Ishikawa (cell line): ENCODE measurements at regions not wholly inside any gene's neighbourhood (a gene's known extent, or its start where the extent isn't known, plus 50 kb on each side); places are given as distances from the start of the nearest gene placed in this dataset.

Experiments
- CEBPB ChIP-seq: IDR thresholded peaks from 2 replicates; pipeline ENCODE4 v1.6.1; 2012
- CREB1 ChIP-seq: IDR thresholded peaks from 2 replicates; pipeline ENCODE4 v1.6.1; 2012; ENCODE audit warnings: low read depth
- EGR1 ChIP-seq: IDR thresholded peaks from 2 replicates; pipeline ENCODE4 v1.6.1; 2012
- EP300 ChIP-seq: IDR thresholded peaks from 2 replicates; pipeline ENCODE4 v1.6.1; 2012; ENCODE audit warnings: borderline replicate concordance
- FOXM1 ChIP-seq: IDR thresholded peaks from 2 replicates; pipeline ENCODE4 v1.6.1; 2012; ENCODE audit warnings: low read depth, borderline replicate concordance
- MAX ChIP-seq: IDR thresholded peaks from 2 replicates; pipeline ENCODE4 v1.6.1; 2012
- NFIC ChIP-seq: IDR thresholded peaks from 2 replicates; pipeline ENCODE4 v1.6.1; 2012
- RAD21 ChIP-seq: IDR thresholded peaks from 2 replicates; pipeline ENCODE4 v1.6.1; 2012; ENCODE audit warnings: low read depth
- REST ChIP-seq: IDR thresholded peaks from 2 replicates; pipeline ENCODE4 v1.6.1; 2012; ENCODE audit warnings: low read depth, mild to moderate bottlenecking
- TAF1 ChIP-seq: IDR thresholded peaks from 2 replicates; pipeline ENCODE4 v1.6.1; 2012; ENCODE audit warnings: low read depth, mild to moderate bottlenecking
- TCF12 ChIP-seq: IDR thresholded peaks from 2 replicates; pipeline ENCODE4 v1.6.1; 2012; ENCODE audit warnings: low read depth
- TEAD4 ChIP-seq: IDR thresholded peaks from 2 replicates; pipeline ENCODE4 v1.6.1; 2012
- USF1 ChIP-seq: IDR thresholded peaks from 2 replicates; pipeline ENCODE4 v1.6.1; 2012
- YY1 ChIP-seq: IDR thresholded peaks from 2 replicates; pipeline ENCODE4 v1.6.1; 2012; ENCODE audit warnings: low read depth
- ZBTB7A ChIP-seq: IDR thresholded peaks from 2 replicates; pipeline ENCODE4 v1.6.1; 2012; ENCODE audit warnings: low read depth

- TF ChIP-seq TEAD4: no peak
- no peak for TF ChIP-seq TAF1
- no peak for TF ChIP-seq CEBPB
- no peak for TF ChIP-seq EP300
- TF ChIP-seq NFIC: no peak
- no peak for TF ChIP-seq REST
- no peak for TF ChIP-seq MAX
- no peak for TF ChIP-seq USF1
- no peak for TF ChIP-seq CREB1
- no peak for TF ChIP-seq EGR1
- TF ChIP-seq FOXM1: no peak
These were observed 439.2 kb upstream of the REG3G start for GRCh38 chr2:78586316-78586715.

GRCh38 chr2:78589871-78590270 lies 435.6 kb upstream of the REG3G start:
- no peak for TF ChIP-seq REST
- no peak for TF ChIP-seq EP300
- no peak for TF ChIP-seq EGR1
- TF ChIP-seq ZBTB7A: no peak
- TF ChIP-seq NFIC: no peak
- TF ChIP-seq CEBPB: no peak
- no peak for TF ChIP-seq TEAD4
- no peak for TF ChIP-seq USF1
- no peak for TF ChIP-seq TCF12
- no peak for TF ChIP-seq MAX
- no peak for TF ChIP-seq TAF1
- TF ChIP-seq CREB1: no peak
- TF ChIP-seq YY1: no peak
- TF ChIP-seq FOXM1: no peak
- TF ChIP-seq RAD21: no peak

- TF ChIP-seq USF1: no peak
- TF ChIP-seq CREB1: no peak
- TF ChIP-seq TCF12: no peak
- TF ChIP-seq CEBPB: no peak
- TF ChIP-seq FOXM1: no peak
- no peak for TF ChIP-seq EGR1
- TF ChIP-seq ZBTB7A: no peak
- no peak for TF ChIP-seq REST
- no peak for TF ChIP-seq YY1
- no peak for TF ChIP-seq TAF1
- TF ChIP-seq TEAD4: no peak
- no peak for TF ChIP-seq NFIC
These were observed 433.0 kb upstream of the REG3G start for GRCh38 chr2:78592491-78592890.

- TF ChIP-seq TAF1 (no peak), CREB1 (no peak), YY1 (no peak), USF1 (no peak), EP300 (no peak), CEBPB (no peak), MAX (no peak), RAD21 (no peak), FOXM1 (no peak), ZBTB7A (no peak), NFIC (no peak), EGR1 (no peak), TCF12 (no peak)
These were observed 424.4 kb upstream of the REG3G start for GRCh38 chr2:78601113-78601512.
